ENCODE measurements at regions not wholly inside any gene's neighbourhood (a gene's known extent, or its start where the extent isn't known, plus 50 kb on each side); places are given as distances from the start of the nearest gene placed in this dataset.

- H3K9ac ChIP-seq (ENCODE audit: low read depth, low read length): no peak overlapping the region
- no peaks in the 10 kb centered on the region for H4K20me1 ChIP-seq (ENCODE audit: insufficient read depth, low read length)
- H3K4ac ChIP-seq (ENCODE audit: low read depth, low read length): no peak overlapping the region
- intact Hi-C loops (cut with micrococcal nuclease): no loop called here
- peaks cover 25% of the 10 kb centered on the region for H3K27me3 ChIP-seq (ENCODE audit: control insufficient read depth, insufficient read depth, low read length)
- no peak overlapping the region for H2BK15ac ChIP-seq (ENCODE audit: low read depth, low read length)
- dilution Hi-C loops (cut with HindIII; ENCODE audit: low sequenced_read_pairs, unreplicated experiment): no loop called here
- peak overlapping the region; percentile 46 for H2AK9ac ChIP-seq (replicated peaks; ENCODE audit: low read depth, low read length, poor library complexity)
- no peaks in the 10 kb centered on the region for H3K9me3 ChIP-seq (ENCODE audit: control insufficient read depth, insufficient read depth, low read length)
- H3K14ac ChIP-seq (replicated peaks; ENCODE audit: low read depth, low read length): no peak overlapping the region
- CTCF ChIA-PET: interaction anchor here (0.6 to 0.8 kb wide), 3 partner anchors 15 to 1169 kb away, joined by 4 to 6 read pairs (median 4); no protein-coding TSS in a partner anchor
- in situ Hi-C loops (cut with MboI; ENCODE audit: low sequenced_read_pairs): no loop called here
- no peaks in the 10 kb centered on the region for H3K4me1 ChIP-seq (ENCODE audit: control insufficient read depth, insufficient read depth, low read length)
- no TSS peak for BruUV-seq (replicated peaks)
- no peaks in the 10 kb centered on the region for H3K79me1 ChIP-seq (ENCODE audit: low read depth in 1 of 2, low read length in 2 of 2)
- TF ChIP-seq USF2 (IDR thresholded peaks at IDR 0.05; ENCODE audit: low read depth, low read length) (no peak), POLR2A (IDR thresholded peaks at IDR 0.05; ENCODE audit: low read depth, low read length) (no peak), NFE2L2 (IDR thresholded peaks at IDR 0.05; ENCODE audit: low read depth, low read length) (no peak), FOS (IDR thresholded peaks at IDR 0.05; ENCODE audit: low read depth, low read length) (no peak), SMC3 (IDR thresholded peaks at IDR 0.05; ENCODE audit: low read depth, low read length) (no peak)
- H3K56ac ChIP-seq (ENCODE audit: extremely low read depth, insufficient read depth, low read length): no peak overlapping the region
- H2BK120ac ChIP-seq (ENCODE audit: low read depth, low read length): no peak overlapping the region
- no peak overlapping the region for H2AFZ ChIP-seq (replicated peaks; ENCODE audit: low read length, poor library complexity)
- H2AK5ac ChIP-seq (ENCODE audit: low read depth, low read length): no peak overlapping the region
- H3K18ac ChIP-seq (ENCODE audit: low read depth, low read length): no peak overlapping the region
- no peaks in the 10 kb centered on the region for H3K9me1 ChIP-seq (ENCODE audit: insufficient read depth, low read length)
- no peak overlapping the region for H3K27ac ChIP-seq (ENCODE audit: insufficient read depth, low read length)
- H4K5ac ChIP-seq (ENCODE audit: low read depth, low read length): no peak overlapping the region
- no peak overlapping the region for H4K8ac ChIP-seq (ENCODE audit: low read depth in 2 of 2, low read length in 2 of 2)
- H2BK20ac ChIP-seq (ENCODE audit: low read depth, low read length): no peak overlapping the region
- no peak overlapping the region for H3K4me2 ChIP-seq (ENCODE audit: low read depth, low read length)
- H3K36me3 ChIP-seq (ENCODE audit: control insufficient read depth, insufficient read depth, low read length): no peaks in the 10 kb centered on the region
- no peak overlapping the region for H3K23ac ChIP-seq (ENCODE audit: low read depth, low read length)
- no peak for DNase-seq
- H2BK5ac ChIP-seq (ENCODE audit: low read depth, low read length, poor library complexity, severe bottlenecking): no peak overlapping the region
- H3K4me3 ChIP-seq (ENCODE audit: insufficient read depth, low read depth, low read length): no peak overlapping the region
- no peak for ATAC-seq (ENCODE audit: low read depth)
- no peak overlapping the region for H4K91ac ChIP-seq (ENCODE audit: insufficient read depth, low read depth, low read length)
- POLR2A ChIA-PET (ENCODE audit: unreplicated experiment): no interaction called here
Observed at GRCh38 chr1:114331936-114332335, 178.3 kb upstream of the SYT6 start.

All from IMR-90 (cell line).